Renal cortical epithelial cell (primary cell): ENCODE measurements at regions not wholly inside any gene's neighbourhood (a gene's known extent, or its start where the extent isn't known, plus 50 kb on each side); places are given as distances from the start of the nearest gene placed in this dataset.
"Not testable (repeated sequence)": the region's sequence is repeated elsewhere in the genome, so short reads cannot be mapped to it uniquely, and the experiment has no call there.

ENCODE experiments used
- DNase-seq: peaks from one replicate; pipeline ENCODE4 v3.0.0-alpha.2; 2011; ENCODE audit warnings: low read depth

DNA sequence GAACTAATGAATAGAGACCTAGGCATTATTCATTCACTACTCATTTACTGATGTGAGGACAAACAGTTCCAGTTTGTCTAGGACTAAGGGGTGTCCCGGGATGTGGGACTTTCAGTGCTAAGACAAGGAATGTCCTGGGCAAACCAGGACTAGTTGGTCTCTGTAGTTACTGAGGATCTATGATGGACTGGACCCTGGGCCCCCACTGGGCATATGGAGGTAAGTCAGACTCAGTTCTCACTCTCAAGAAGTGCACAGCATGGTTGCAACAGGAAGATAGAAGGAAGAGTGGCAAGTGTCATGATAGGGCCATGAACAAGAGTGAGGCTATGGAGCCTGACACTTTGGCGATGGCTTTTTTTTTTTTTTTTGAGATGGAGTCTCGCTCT lies 128.2 kb downstream of the MYCN start:
- no peak for DNase-seq

DNA sequence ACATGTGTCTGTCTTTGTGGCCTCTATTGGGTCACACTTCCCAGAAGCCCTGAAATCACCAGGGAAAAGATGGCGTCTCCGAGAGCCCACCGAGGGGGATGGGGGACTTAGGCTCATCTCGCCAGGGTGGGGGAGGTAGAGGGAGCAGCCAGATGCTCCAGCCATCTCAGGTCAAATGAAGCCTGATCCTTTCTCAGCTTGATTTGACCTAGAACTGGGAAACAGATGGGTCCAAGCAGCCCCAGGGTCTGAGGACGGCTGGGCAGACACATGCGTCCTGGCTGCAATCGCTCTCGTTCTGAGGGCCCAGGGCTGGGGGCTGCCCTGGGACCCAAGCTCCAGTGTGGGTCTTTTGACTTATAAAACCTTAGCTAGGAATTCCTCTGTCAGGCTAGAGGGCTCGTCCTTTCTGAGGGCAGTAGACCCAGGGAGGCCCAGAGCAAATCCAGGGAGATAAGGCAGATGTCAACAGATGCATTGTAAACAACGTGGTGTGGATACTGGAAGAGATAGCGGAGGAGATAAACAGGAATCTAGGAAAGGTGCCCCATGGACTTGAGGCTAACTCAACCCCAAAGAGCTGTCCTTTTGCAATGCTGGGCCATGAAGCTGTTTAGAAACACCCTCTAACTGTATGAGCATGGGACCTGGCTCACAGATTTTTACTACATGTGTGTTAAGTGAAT lies 127.7 kb downstream of the MYCN start:
- DNase-seq = no peak

GRCh38 chr2:16067444-16067843 lies 127.1 kb downstream of the MYCN start:
- DNase-seq = no peak

DNA sequence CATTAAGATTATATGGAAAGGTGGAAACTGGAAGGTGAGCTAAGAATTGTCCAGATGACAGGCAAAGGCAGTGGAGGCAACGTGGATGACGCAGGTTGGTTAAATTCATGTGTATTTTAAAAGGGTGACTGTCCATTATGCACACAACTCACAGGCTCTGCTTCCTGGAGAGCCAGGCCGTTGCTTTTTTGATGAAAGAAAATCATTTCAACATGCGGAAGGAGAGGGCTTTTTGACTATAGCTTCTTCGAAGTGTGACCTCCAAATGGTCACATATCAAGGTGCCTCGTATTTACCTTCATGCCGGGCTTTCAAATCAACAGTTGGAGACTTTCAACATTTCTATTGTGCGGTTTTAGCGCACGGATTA lies 126.7 kb downstream of the MYCN start:
- no peak for DNase-seq

DNA sequence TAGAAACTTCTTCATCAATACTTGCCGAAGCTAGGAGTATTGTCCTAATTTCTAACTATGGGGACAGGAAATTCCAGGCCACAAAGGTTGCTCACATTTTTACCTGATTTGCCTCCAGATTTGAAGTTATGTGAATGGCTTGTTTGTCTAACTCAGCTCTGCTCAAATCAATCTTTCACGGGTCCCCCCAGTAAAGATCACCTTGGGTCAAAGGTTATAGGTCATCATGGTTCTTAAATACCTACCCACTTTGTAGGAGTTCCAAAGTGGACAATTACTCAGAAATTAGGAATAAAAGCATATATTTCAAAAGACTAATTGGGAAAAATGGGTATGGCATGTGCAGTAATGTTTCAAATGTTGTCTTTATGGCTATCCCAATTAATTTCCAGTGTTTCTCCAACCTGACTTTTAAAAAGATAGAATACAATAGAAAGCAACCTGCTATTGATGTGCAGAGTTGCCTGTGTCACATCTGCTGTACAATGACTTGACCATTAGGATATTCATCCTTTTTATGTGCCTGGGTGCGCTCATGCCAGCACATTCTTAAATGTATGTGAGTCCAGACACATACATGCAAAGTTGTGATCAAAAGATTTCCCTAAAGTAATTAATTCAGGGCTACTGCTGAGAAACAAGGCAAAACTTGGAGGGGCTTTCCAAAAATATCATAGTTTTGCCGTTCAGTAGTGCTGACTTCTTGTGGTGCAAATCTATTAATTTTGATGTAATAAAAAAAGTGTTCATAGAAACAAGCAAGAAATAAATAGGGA lies 126.1 kb downstream of the MYCN start:
- DNase-seq = no peak

GRCh38 chr2:16065272-16066069 lies 125.1 kb downstream of the MYCN start:
- DNase-seq = not testable (repeated sequence)

DNA sequence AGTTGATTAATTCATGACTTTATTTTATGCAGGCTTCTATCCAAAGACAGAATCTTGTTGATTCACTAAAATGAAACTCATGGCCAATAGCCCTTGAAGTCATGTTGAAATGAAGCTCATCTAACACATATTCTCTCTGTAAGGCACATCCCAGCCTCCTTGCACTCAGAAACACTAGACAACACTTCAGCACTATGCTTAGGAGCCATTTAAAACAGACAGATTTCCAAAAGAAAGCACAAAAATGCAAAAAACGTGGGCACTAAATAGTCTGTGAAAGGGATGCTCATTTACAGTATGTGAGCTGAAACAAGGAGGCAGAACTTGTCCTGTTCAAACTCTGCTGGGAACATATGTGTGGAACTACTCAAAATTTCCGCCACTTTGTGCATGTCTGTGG lies 124.4 kb downstream of the MYCN start:
- no peak for DNase-seq

- no peak for DNase-seq
Measured at GRCh38 chr2:16063955-16064633, 123.7 kb downstream of the MYCN start.

- no peak for DNase-seq
Measured at GRCh38 chr2:16063251-16063850, 123.0 kb downstream of the MYCN start.

- no peak for DNase-seq
Measured at GRCh38 chr2:16062471-16063250, 122.3 kb downstream of the MYCN start.

GRCh38 chr2:16061441-16062217 lies 121.3 kb downstream of the MYCN start:
- no peak for DNase-seq

DNA sequence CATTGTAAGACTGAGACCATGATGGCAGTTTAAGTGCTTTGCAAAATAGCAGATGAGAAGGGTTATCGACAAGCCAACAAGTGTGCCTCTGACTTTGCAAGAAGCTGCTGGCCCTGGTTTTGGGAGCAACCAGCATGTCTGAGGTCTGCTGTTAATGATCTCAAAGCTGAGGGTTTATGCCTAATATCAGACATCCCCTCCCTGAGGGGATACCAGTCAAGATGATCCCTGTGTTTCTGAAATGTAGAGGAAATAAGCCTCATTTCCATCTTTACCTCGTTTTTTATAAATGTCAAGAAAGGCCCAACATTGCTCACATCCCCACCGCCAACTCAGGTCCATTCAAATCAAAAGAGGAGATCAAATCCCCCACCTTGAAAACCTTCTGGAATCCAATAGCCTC lies 120.6 kb downstream of the MYCN start:
- DNase-seq = no peak

- DNase-seq = no peak
Measured at GRCh38 chr2:16060125-16060935, 120.0 kb downstream of the MYCN start.

- no peak for DNase-seq
Measured at GRCh38 chr2:16059393-16060016, 119.2 kb downstream of the MYCN start.

DNA sequence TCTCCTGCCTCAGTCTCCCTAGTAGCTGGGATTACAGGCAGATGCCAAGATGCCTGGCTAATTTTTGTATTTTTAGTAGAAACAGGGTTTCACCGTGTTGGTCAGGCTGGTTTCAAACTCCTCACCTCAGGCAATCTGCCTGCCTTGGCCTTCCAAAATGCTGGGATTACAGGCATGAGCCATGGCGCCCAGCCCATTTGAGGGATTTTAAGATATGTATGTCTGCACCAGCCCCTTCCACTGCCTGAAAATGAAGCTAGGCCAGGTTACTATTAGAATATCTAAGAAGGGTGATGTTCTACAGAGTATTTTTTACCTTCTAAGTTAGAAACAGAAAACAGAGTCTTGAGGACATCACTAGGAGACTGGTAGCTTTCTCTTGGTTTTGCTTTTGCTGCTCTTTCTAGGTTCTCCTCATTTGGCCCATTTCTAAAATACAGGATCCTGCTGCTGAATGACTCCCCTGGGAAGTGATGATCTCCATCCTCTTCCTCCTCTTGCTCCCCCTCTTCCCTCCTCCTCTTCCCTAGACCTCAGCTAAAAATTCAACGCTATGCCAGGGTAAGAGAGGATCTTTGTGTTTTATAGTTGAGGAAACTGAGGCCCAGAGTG lies 118.5 kb downstream of the MYCN start:
- no peak for DNase-seq

DNA sequence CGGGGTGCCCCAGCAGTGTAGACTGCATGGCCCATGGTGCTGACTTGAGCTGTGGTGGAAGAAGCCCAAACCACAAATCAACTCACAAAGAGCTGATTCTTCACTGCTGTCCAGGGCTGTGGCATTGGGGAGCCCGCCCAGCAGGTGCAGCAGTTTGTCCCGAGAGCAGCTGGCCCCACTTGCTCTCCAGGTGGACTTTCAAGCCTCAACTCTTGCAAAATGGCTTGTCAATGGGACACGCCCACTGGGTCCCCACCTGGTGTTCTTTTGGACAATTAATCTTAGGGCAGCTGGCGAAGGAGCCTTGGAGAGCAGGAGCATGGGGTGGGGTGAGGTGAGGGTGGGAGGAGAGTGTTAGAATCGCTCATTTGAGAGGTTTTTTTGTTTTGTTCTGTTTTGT lies 117.9 kb downstream of the MYCN start:
- DNase-seq = no peak

GRCh38 chr2:16057661-16058060 lies 117.3 kb downstream of the MYCN start:
- no peak for DNase-seq

- no peak for DNase-seq
Measured at GRCh38 chr2:16055848-16056580, 115.7 kb downstream of the MYCN start.
